Mesendoderm (in vitro differentiated cells): ENCODE measurements at regions not wholly inside any gene's neighbourhood (a gene's known extent, or its start where the extent isn't known, plus 50 kb on each side); places are given as distances from the start of the nearest gene placed in this dataset.
A peak's percentile ranks its signal among the peaks of the same experiment; 100 is the strongest.

ENCODE experiments used
- DNase-seq: peaks from one replicate; pipeline ENCODE4 v3.0.0; 2013
- H2AK5ac ChIP-seq: 2 replicates; pipeline ENCODE4 v1.6.1; 2013; ENCODE audit warnings: low read length, inconsistent platforms
- H2BK120ac ChIP-seq: 2 replicates; pipeline ENCODE4 v1.6.1; 2013; ENCODE audit warnings: low read depth, mild to moderate bottlenecking, low read length, moderate library complexity, mixed read lengths
- H2BK15ac ChIP-seq: replicated peaks from 2 replicates; pipeline ENCODE4 v1.6.1; 2013; ENCODE audit warnings: low read depth, mild to moderate bottlenecking, moderate library complexity
- H2BK5ac ChIP-seq: 2 replicates; pipeline ENCODE4 v1.6.1; 2013; ENCODE audit warnings: low read length, inconsistent platforms
- H3K18ac ChIP-seq: 2 replicates; pipeline ENCODE4 v1.6.1; 2013; ENCODE audit warnings: mild to moderate bottlenecking, low read length, mixed read lengths
- H3K23ac ChIP-seq: one replicate; pipeline ENCODE4 v1.6.1; 2013; ENCODE audit warnings: low read length
- H3K27ac ChIP-seq: 2 replicates; pipeline ENCODE4 v1.5.1; 2013; ENCODE audit warnings: low read depth, mild to moderate bottlenecking, inconsistent platforms, low read length, moderate library complexity
- H3K27me3 ChIP-seq: 2 replicates; pipeline ENCODE4 v1.6.1; 2013; ENCODE audit warnings: low read length, control low read depth, mild to moderate bottlenecking, inconsistent platforms; ENCODE audit not compliant: insufficient read depth, poor library complexity
- H3K36me3 ChIP-seq: 2 replicates; pipeline ENCODE4 v1.6.1; 2013; ENCODE audit warnings: low read length, inconsistent platforms; ENCODE audit not compliant: control insufficient read depth, insufficient read depth
- H3K4ac ChIP-seq: one replicate; pipeline ENCODE4 v1.6.1; 2013; ENCODE audit warnings: low read depth, mild to moderate bottlenecking, low read length, moderate library complexity
- H3K4me1 ChIP-seq: 2 replicates; pipeline ENCODE4 v1.6.1; 2013; ENCODE audit warnings: low read depth, low read length, inconsistent platforms; ENCODE audit not compliant: control insufficient read depth
- H3K4me2 ChIP-seq: 2 replicates; pipeline ENCODE4 v1.6.1; 2013; ENCODE audit warnings: low read length
- H3K4me3 ChIP-seq: 2 replicates; pipeline ENCODE4 v1.5.1; 2013; ENCODE audit warnings: mild to moderate bottlenecking, low read length
- H3K56ac ChIP-seq: one replicate; pipeline ENCODE4 v1.6.1; 2013; ENCODE audit warnings: low read length
- H3K79me1 ChIP-seq: 2 replicates; pipeline ENCODE4 v1.6.1; 2013; ENCODE audit warnings: low read length, inconsistent platforms
- H3K79me2 ChIP-seq: 2 replicates; pipeline ENCODE4 v1.6.1; 2013; ENCODE audit warnings: mild to moderate bottlenecking, low read length; ENCODE audit not compliant: control insufficient read depth, insufficient read depth
- H3K9ac ChIP-seq: 2 replicates; pipeline ENCODE4 v1.6.1; 2013; ENCODE audit warnings: low read length, inconsistent platforms
- H4K5ac ChIP-seq: one replicate; pipeline ENCODE4 v1.6.1; 2013; ENCODE audit warnings: low read length
- H4K8ac ChIP-seq: one replicate; pipeline ENCODE4 v1.6.1; 2013; ENCODE audit warnings: low read depth, mild to moderate bottlenecking, control low read depth, low read length, moderate library complexity
- WGBS: extraction: QIAGEN DNeasy Blood & Tissue Kit; methylation state at CpG from one replicate; pipeline ENCODE4 v1.1.7; 2013; ENCODE audit warnings: low lambda C conversion rate, missing lambda C conversion rate; ENCODE audit not compliant: insufficient coverage; ENCODE audit errors: extremely low coverage; 5-methylcytosine and 5-hydroxymethylcytosine counted together

DNA sequence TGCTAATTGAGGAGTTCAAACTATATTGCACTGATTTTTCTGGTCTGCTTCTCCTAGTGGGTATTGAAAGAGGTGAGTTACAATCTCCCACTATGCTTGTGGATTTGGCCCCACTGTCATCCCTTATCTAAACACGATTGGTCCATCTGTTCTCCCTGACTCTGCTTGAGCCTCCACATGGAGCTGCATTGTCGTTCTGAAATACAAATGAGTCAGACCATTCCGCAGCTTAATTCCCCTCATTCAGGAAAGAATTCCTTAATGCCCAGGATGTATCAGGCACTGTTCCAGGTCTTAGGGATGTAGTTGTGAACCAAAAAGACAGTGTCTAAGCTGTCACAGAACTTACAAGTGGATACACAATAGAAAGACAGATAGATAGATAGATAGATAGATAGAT is 461.9 kb downstream of the QKI start:
- no peak overlapping the region for H3K23ac ChIP-seq
- H3K4ac ChIP-seq, result no peak overlapping the region
- no peak overlapping the region for H3K18ac ChIP-seq
- H2BK120ac ChIP-seq, result no peak overlapping the region
- H4K5ac ChIP-seq, result no peak overlapping the region
- no peak for DNase-seq
- no CpG with 5 or more reads among the region's 3 CpGs for WGBS
- H3K4me1 ChIP-seq, result no peaks in the 10 kb centered on the region
- H2BK5ac ChIP-seq, result no peak overlapping the region
- H3K56ac ChIP-seq, result no peak overlapping the region
- H3K27ac ChIP-seq, result no peak overlapping the region
- H3K79me2 ChIP-seq, result no peaks in the 10 kb centered on the region
- no peaks in the 10 kb centered on the region for H3K36me3 ChIP-seq
- H2BK15ac ChIP-seq, result no peak overlapping the region
- H3K79me1 ChIP-seq, result no peaks in the 10 kb centered on the region
- H2AK5ac ChIP-seq, result no peak overlapping the region
- no peaks in the 10 kb centered on the region for H3K27me3 ChIP-seq
- no peak overlapping the region for H3K4me2 ChIP-seq
- no peak overlapping the region for H3K4me3 ChIP-seq
- no peak overlapping the region for H3K9ac ChIP-seq
- no peak overlapping the region for H4K8ac ChIP-seq

DNA sequence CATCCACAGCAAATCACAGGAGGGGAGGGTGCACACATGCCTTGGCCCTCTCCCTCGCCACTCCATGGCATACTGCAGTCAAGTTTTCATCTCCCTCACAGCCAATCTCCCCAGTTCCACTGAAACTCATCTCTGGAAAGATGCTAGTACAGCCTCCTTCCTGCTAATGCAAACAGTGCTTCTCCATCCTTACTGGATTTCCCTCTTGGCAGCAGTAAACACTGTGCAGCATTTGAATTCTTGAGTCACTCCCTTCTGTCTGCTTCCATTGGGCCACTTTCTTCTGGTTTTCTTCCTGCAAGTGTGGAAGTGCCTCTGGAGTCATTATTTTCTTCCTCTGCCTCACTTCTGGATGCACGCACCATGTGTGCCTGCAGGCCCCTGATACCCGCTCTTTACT is 460.3 kb downstream of the QKI start:
- Histone ChIP-seq H2AK5ac (no peak overlapping the region), H3K79me1 (no peaks in the 10 kb centered on the region), H3K79me2 (no peaks in the 10 kb centered on the region), H2BK5ac (no peak overlapping the region), H3K4me2 (no peak overlapping the region), H4K5ac (no peak overlapping the region), H3K27me3 (no peaks in the 10 kb centered on the region), H3K27ac (no peak overlapping the region), H3K18ac (no peak overlapping the region), H3K56ac (no peak overlapping the region), H3K4ac (no peak overlapping the region), H3K23ac (no peak overlapping the region), H2BK120ac (no peak overlapping the region), H3K4me3 (no peak overlapping the region), H3K4me1 (no peaks in the 10 kb centered on the region), H3K36me3 (no peaks in the 10 kb centered on the region), H3K9ac (no peak overlapping the region), H2BK15ac (no peak overlapping the region), H4K8ac (no peak overlapping the region)
- DNase-seq, result no peak
- WGBS, result no CpG with 5 or more reads among the region's 3 CpGs

DNA sequence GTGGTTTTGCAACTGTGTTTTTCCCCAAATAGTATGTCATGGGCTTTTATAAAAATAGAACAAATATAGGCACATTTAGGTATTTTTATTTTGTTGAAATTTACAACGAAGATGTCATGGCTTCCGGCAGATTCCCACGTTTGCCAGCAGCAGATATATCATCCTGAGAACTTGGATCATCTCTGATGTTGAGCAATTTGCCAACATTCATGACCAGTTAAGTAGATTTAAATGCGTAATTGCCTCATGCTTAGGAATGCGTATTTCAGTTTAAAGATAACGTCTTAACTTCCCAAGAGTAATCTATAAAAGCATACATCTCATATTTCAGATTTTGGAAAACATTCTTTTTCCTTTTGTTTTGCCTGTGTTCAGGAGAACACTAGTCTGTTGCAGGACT is 457.8 kb downstream of the QKI start:
- H3K27ac ChIP-seq, result no peak overlapping the region
- H4K5ac ChIP-seq, result no peak overlapping the region
- H2BK120ac ChIP-seq, result no peak overlapping the region
- H3K4me2 ChIP-seq, result no peak overlapping the region
- H3K23ac ChIP-seq, result no peak overlapping the region
- H3K56ac ChIP-seq, result no peak overlapping the region
- H4K8ac ChIP-seq, result no peak overlapping the region
- no peaks in the 10 kb centered on the region for H3K36me3 ChIP-seq
- no peaks in the 10 kb centered on the region for H3K79me2 ChIP-seq
- no CpG with 5 or more reads among the region's 6 CpGs for WGBS
- no peaks in the 10 kb centered on the region for H3K4me1 ChIP-seq
- H3K27me3 ChIP-seq, result no peaks in the 10 kb centered on the region
- no peaks in the 10 kb centered on the region for H3K79me1 ChIP-seq
- no peak overlapping the region for H3K9ac ChIP-seq
- H2AK5ac ChIP-seq, result no peak overlapping the region
- no peak overlapping the region for H2BK15ac ChIP-seq
- no peak for DNase-seq
- H2BK5ac ChIP-seq, result no peak overlapping the region
- no peak overlapping the region for H3K4me3 ChIP-seq
- H3K4ac ChIP-seq, result no peak overlapping the region
- H3K18ac ChIP-seq, result no peak overlapping the region

DNA sequence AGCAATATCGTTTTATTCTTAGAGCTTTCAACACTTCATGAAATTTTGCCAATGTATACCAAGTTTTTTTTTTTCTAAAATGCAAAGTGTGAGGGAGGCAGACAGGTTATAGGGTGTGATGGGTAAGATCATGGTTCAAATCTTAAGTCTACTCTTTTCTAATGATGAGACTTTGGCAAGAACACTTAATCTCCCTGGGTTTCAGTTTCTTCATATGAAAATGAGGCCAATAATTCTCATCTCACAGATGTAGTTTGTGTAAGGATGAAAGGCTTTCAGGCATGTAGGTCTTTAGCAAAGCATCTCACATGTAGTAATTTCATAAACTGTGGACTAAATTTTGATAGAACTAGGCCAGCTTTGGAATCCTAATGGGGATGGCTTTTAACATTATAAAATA is 457.1 kb downstream of the QKI start:
- Histone ChIP-seq H2AK5ac (no peak overlapping the region), H2BK5ac (no peak overlapping the region), H3K4me1 (no peaks in the 10 kb centered on the region), H3K9ac (no peak overlapping the region), H3K79me2 (no peaks in the 10 kb centered on the region), H3K56ac (no peak overlapping the region), H3K18ac (no peak overlapping the region), H3K4me3 (no peak overlapping the region), H2BK120ac (no peak overlapping the region), H3K79me1 (no peaks in the 10 kb centered on the region), H3K27me3 (no peaks in the 10 kb centered on the region), H3K36me3 (no peaks in the 10 kb centered on the region), H3K27ac (no peak overlapping the region), H3K4ac (no peak overlapping the region), H4K5ac (no peak overlapping the region), H3K4me2 (no peak overlapping the region), H2BK15ac (no peak overlapping the region), H3K23ac (no peak overlapping the region), H4K8ac (no peak overlapping the region)
- DNase-seq, result no peak
- WGBS, result no CpG with 5 or more reads among the region's 1 CpG

DNA sequence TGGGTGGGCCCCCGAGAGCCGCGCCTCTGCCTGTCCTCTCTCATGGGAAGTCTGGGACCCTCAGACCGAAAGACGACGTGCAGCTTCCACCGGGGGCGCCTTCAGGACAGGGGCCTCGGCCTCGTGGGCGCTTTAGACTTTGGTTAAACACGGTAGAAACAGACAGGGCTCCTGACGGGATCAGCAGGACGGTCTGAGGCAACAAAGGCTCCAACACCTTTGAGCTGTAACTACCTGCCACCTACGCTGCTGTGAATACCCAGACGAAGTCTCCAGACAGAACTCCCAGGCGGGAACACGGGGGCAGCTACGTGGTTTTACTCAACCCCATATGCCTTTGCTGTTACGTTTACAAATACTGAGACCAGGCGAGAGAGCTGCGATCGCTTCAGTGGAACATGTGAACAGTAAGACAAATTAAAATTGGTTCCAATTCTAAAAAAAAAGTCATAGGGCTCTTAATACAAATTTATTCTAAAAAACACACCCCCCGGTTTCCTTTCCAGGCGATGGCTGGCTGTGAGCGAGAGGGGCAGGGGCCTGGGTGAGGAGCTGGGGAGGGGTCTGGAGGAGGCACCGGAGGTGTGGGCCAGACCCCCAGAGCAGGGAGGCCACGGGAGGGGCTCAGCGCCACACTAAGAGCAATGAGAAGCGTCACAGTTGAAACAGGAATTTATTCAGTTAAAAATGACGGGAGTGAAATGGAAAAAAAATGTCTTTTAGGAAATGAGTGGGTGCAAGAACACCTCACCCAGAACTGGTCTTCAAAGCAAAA is 453.2 kb downstream of the QKI start:
- H3K9ac ChIP-seq, result no peak overlapping the region
- H3K4ac ChIP-seq, result no peak overlapping the region
- no peak overlapping the region for H2BK120ac ChIP-seq
- H4K5ac ChIP-seq, result no peak overlapping the region
- H3K27ac ChIP-seq, result no peak overlapping the region
- WGBS, result no CpG with 5 or more reads among the region's 31 CpGs
- no peaks in the 10 kb centered on the region for H3K79me1 ChIP-seq
- no peak overlapping the region for H3K4me3 ChIP-seq
- H3K4me2 ChIP-seq, result no peak overlapping the region
- no peak overlapping the region for H4K8ac ChIP-seq
- no peaks in the 10 kb centered on the region for H3K36me3 ChIP-seq
- no peak overlapping the region for H2BK5ac ChIP-seq
- H3K79me2 ChIP-seq, result no peaks in the 10 kb centered on the region
- H2AK5ac ChIP-seq, result no peak overlapping the region
- H3K23ac ChIP-seq, result no peak overlapping the region
- H3K18ac ChIP-seq, result peak overlapping the region; percentile 75
- no peaks in the 10 kb centered on the region for H3K27me3 ChIP-seq
- peak overlapping the region; percentile 56 for H3K56ac ChIP-seq
- H3K4me1 ChIP-seq, result no peaks in the 10 kb centered on the region
- DNase-seq, result peak; percentile 40
- H2BK15ac ChIP-seq, result no peak overlapping the region

DNA sequence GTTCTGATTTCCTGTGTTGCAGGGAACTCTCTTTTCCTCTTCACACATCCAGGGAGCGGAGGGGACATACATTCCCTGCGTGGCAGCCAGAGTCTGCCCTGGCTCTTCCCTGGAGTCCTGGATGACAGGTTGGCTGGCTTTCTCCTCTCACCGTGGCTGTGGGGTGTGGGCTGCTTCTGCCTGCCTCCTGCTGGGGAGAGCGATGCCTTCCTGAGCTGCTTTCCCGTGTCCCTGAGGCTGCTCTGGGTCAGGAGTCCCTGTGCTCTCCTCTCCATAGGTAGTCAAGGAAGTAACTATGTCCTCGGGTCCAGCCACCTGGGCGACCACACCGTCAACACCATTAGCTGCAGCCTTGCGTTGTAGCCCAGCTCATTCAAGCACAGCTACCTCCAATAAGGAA is 451.7 kb downstream of the QKI start:
- Histone ChIP-seq H2BK15ac (no peak overlapping the region), H2BK120ac (no peak overlapping the region), H2AK5ac (no peak overlapping the region), H3K27me3 (no peaks in the 10 kb centered on the region), H3K23ac (no peak overlapping the region), H3K4me3 (no peak overlapping the region), H4K8ac (no peak overlapping the region), H3K18ac (no peak overlapping the region), H3K56ac (no peak overlapping the region), H3K9ac (no peak overlapping the region), H3K4ac (no peak overlapping the region), H3K79me1 (no peaks in the 10 kb centered on the region), H2BK5ac (no peak overlapping the region), H3K36me3 (no peaks in the 10 kb centered on the region), H3K79me2 (no peaks in the 10 kb centered on the region), H4K5ac (no peak overlapping the region), H3K4me1 (no peaks in the 10 kb centered on the region), H3K27ac (no peak overlapping the region), H3K4me2 (no peak overlapping the region)
- no CpG with 5 or more reads among the region's 9 CpGs for WGBS
- peak; percentile 55 for DNase-seq
